GM12873 (cell line): ENCODE measurements at regions not wholly inside any gene's neighbourhood (a gene's known extent, or its start where the extent isn't known, plus 50 kb on each side); places are given as distances from the start of the nearest gene placed in this dataset.

Experiments used
- CTCF ChIP-seq: IDR thresholded peaks from 2 replicates; pipeline ENCODE4 v1.5.1; 2012; ENCODE audit warnings: low read depth, mild to moderate bottlenecking, moderate library complexity, low read length, control low read depth; ENCODE audit not compliant: insufficient read depth; ENCODE audit errors: missing control alignments

DNA sequence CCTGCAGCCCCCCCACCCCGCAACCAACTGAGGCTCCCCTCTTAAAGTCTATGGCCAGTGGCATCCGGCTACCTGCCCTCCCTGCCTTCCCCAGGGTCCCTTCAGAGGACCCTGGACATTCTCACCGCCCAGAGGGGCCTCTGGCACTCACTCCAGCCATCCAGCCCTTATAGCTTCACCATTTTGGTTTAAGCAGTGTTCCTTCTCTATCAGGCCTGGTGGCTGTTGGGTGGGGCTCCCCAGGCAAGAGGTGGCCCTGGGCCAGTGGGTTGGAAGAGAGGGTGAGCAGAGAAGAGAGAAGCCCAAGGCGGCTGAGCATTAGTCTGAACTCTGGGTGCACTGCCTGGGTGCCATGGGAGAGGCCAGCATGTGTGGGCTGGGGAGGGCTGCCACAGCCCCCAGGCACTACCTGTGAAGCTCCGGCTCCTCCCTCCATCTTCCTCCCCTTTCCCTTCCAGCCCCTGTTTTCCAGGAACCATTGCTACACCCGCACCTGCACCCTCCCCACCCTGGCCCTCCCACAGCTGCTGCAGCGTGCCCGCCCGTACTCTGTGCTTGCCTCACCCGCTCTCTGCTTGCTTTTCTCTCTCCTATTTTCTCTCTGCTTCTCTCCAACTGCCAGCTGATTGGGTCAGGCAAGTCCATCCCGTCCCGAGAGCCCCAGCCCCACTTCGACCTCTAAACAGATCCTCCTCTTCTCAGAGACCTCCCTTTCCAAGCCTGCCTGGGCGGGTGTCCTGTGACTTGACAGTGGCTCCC, 168.2 kb downstream of the TBC1D2B start:
- TF ChIP-seq CTCF: no peak

DNA sequence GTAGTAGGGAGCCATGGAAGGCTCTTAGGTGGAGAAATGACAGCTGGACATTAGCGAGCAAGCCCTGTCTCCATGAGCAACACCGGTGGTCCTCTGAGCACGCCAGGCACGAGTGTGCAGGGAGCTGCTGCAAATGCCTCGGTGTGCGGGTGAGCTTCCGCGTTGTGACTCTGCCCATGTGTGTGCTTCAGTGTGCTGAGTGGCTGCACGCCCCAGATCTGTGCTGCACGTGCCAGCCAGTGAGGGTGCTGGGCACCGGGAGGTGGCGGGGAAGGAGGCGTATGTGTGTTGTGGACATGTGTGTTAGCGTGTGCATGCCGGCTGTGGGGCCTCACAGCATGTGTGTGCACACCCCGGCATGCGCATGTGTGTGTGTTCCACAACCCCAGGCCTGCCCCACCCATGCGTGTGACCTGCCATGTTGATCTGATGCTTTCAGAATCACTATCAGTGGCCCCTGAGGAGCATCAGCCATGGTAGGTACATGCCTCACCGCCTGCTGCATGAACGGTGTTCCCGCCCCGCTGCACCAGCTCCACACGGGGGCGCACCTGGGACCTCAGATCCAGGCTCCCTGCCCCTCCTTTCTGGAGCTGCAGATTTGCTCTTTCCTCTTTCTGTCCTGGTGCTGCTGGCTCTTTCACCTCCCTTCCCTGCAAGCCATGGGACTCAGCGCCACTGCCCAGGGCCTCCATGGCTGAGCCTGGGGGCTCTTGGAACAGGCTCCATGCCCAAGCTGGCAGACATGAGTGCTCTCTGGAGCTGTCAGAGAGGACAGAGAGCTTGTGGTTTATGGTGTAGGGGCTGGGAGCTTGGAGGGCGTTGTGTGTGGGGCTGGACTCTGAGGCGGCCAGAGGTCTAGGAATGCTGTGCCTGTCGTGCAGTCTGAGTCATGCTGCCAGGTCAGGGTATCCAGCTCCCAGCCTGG, 169.4 kb downstream of the TBC1D2B start:
- TF ChIP-seq CTCF: peak; percentile 67

DNA sequence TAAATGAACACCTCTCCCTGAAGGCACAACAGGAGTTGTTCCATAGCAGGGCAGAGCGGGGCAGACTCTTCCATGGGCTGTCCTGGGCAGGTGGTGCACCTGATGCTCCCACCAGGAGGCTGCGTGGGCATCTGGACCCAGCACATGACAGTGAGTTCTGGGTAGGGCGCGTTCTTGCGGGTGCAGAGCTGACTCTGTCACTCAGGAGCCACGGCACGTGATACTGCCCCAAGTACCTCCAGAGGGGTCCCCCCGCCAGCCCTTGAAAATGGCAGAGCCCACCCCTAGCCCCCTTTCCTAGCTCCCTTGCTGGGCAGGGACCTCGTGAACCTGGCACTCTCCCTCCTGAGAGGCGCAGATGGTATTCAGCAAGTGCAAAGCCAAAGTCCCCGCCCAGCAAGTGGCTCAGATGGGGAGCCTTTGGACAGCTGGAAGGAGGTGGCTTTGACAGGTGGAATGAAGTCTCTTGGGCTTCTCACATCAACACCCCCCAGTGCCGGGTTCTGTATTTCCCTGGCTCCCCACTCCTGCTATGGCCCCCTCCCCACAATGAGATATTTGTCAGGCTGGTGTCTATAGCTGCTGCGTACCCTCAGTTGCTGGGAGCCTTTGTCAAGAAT, 172.1 kb downstream of the TBC1D2B start:
- TF ChIP-seq CTCF: no peak

- no peak for TF ChIP-seq CTCF
Observed at GRCh38 chr15:77904901-77905300, 172.6 kb downstream of the TBC1D2B start.

- TF ChIP-seq CTCF: no peak
Observed at GRCh38 chr15:77904436-77904821, 173.1 kb downstream of the TBC1D2B start.

DNA sequence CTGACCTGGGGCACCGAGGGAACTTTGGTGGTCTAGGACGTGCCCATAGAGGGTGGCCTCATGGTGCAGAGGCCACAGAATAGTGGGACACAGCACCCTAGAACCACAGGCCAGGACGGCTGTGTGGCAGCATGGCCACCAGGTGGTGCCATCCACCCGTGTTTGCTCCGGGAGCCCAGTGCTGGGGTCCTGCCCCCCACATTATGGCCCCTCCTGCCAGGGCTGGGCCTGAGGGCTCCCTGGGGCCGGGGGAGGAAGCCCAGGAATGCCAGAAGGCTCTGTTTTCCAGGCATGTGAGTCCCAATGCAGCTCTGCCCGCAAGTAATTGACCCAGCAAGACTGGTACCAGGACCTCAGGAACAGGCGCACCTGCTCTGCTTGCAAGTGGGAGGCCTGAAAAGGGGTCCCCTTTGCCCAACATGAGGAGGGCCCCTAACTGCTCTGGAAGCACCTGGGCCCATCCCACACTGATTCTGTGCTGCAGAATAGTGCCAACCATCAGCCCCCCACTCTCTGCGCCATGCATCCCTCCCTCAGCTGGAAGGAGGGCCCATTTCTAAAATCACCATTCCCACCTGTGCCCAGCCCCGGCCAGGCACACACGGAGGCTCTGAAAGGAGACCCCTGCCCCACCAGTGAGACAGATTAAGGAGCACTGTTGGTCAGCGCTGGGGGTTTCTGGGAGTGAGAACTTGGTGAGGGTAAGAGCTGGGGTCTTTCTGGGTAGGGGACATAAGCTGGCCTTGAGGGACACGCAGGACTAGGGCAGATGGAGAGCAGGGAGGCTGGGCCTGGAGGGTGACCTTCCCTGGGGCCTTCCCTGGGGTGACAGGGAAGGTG, 174.4 kb downstream of the TBC1D2B start:
- peak; percentile 88 for TF ChIP-seq CTCF
